CD1c-positive myeloid dendritic cell (primary cell): ENCODE measurements at regions not wholly inside any gene's neighbourhood (a gene's known extent, or its start where the extent isn't known, plus 50 kb on each side); places are given as distances from the start of the nearest gene placed in this dataset.
"Not testable (repeated sequence)": the region's sequence is repeated elsewhere in the genome, so short reads cannot be mapped to it uniquely, and the experiment has no call there.

Source experiments
- DNase-seq: peaks from one replicate; pipeline ENCODE4 v3.0.0-alpha.2; 2016; ENCODE audit errors: extremely low spot score

DNA sequence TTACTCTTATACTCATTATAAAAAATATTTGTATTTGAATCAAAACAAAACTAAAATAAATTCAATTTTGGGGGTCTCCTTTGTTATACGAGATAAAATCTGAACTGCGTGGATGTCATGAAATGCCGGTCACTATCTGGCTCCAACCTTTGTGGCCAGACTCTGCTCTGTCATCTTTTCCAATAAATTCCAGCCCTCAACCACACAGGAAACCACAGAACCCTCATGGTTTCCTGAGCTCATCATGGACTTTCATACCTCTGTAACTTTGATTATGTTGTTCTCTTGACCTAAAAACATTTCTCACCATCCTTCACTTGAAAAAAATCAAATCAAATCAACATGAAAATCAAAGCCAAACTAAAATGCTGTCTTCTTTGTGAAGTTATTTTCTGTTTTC is 724.7 kb downstream of the METTL4 start:
- DNase-seq, result no peak

DNA sequence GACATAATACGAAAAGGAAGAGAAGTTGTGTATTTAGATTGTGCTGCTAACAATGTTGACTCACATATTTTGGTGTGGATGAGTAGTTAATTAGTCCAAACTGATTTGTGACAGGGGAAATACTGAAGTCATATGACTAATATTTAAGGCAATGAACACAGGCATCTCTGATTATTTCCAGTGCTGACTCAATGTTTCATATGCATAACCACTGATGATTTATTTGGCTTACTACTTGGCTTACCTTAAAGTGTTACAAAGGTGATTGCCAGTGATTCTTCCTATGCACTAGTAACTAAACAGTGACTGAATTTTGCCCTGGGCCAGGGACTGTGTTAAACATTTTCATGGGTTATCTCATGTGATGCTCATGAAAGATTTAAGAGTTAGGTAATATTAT is 722.6 kb downstream of the METTL4 start:
- no peak for DNase-seq

DNA sequence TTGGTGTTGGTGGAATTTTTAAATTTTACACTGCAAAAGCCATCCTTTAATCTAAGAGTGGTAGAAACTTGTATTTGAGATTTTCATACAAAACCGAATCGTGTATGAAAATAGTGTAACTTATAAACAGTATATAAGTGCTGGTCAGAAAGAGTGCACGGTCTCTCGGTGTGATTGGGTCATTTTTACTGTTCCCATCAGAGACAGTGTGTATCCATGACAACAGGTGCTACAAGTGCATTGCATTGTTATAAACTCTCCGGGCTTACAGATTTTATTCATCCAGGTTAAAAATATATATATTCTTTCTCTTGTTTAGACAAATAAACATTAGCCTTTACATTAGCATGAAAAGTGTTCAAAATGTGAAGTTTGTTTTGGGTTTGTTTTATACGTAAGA is 721.9 kb downstream of the METTL4 start:
- no peak for DNase-seq

DNA sequence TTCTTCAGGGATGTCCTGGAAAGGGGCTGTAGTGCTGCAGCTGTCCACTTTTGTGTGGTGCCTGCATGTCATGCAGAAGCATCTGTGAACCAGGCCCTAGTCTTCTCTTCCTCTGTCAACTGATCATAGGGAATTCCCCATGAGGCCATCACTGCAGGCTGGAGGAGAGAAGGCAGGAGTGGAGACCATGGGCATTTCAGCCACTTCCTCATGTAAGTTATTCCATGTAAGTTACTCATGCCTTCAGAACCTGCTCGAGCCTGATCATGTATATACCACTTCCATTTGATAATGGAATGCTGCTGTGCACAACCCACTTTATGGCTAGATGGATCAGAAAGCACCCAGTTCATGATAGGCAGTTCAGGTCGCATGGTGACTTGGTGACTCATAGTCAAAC is 714.0 kb downstream of the METTL4 start:
- not testable (repeated sequence) for DNase-seq

- DNase-seq, result no peak
Observed at GRCh38 chr18:1861473-1861872, 709.8 kb downstream of the METTL4 start.

DNA sequence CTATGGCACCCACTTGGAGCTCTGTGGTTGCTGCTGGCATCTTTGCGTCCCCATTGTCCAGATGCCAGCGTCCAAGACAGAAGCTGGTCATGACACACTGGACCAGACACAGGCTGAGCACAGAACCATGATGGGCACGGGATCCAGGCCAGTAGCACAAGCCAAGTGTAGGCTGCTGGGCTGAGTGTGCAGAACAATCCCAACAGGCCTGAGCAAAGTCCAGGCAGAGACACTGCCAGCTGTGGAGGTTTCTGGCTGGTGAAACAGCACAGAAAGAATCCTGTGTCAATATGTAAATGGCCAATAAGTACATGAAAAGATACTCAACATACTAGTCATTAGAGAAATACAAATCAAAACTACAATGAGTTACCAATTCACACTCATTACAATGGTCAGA is 705.4 kb downstream of the METTL4 start:
- no peak for DNase-seq

- DNase-seq, result no peak
Observed at GRCh38 chr18:1872274-1872673, 699.0 kb downstream of the METTL4 start.

DNA sequence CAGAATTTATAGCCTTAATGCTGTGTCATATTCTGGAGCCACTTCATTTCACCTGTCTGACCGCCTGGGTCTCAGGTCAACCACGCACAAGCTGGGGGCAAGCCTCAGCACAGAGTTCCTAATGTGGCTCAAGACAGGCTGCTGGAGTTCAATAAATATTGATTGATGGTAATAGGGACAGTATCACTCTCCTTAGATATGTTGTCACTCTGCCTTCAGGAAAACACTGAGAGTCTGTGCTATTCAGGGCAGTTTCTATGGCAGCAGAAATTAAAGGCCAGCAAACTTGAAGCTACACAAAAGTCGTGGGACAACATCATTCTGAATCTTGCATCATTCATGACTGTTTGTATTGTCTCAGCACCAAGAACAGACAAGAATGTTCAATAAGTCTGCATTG is 696.1 kb downstream of the METTL4 start:
- DNase-seq, result no peak

DNA sequence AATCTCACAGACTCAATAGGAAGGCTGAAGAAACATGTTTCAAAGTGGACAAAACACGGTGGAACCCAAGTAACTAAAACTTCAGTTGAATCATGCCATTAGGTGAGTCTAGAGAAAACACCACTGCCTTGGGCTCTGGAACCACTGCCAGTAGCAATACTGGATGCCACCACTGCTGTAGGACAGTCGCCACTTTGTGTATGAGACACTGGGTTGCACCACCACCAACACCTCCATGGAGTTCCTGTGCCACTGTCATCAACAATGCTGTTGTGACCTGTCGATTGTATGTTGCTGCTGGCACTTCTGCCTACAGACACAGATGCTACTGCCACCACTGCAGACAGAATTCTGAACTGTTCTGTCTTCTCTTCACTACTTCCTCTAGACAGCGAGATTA is 686.7 kb downstream of the METTL4 start:
- no peak for DNase-seq

DNA sequence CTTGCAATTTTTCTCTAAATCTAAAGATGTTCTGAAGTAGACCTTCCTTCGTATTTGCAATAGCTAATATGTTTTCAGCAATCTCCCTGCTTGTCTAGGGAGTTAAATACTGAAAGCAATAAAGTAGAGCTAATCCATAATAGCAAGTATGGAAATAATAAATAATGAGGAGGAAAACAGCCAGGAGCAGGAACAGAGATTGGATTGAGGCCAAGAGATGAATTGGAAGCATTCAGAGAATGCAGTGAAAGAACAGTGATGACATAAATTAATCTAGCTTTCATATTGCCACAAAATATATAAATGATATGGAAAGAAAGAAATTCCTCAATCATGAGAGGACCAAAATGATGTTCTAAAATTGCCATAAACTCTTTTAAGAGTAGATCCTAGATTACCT is 679.7 kb downstream of the METTL4 start:
- DNase-seq, result no peak

DNA sequence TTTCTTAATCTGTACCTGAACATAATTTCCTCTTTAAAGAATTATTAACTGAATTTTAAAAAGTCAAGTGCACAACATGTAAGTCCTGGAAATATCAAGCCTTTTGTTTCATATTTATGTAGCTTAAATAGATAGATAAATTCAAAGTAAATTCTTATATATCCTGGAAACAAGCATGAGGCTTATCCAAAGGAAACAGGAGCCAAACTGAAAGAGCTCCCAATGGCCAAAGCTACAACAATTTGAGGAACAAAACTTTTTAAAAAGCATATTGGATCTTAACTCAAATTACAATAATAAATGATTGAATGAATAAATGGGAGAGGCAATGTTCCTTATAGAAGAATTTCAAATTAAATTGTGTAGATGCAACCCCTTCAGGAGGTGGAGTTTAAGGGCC is 679.1 kb downstream of the METTL4 start:
- DNase-seq, result no peak

DNA sequence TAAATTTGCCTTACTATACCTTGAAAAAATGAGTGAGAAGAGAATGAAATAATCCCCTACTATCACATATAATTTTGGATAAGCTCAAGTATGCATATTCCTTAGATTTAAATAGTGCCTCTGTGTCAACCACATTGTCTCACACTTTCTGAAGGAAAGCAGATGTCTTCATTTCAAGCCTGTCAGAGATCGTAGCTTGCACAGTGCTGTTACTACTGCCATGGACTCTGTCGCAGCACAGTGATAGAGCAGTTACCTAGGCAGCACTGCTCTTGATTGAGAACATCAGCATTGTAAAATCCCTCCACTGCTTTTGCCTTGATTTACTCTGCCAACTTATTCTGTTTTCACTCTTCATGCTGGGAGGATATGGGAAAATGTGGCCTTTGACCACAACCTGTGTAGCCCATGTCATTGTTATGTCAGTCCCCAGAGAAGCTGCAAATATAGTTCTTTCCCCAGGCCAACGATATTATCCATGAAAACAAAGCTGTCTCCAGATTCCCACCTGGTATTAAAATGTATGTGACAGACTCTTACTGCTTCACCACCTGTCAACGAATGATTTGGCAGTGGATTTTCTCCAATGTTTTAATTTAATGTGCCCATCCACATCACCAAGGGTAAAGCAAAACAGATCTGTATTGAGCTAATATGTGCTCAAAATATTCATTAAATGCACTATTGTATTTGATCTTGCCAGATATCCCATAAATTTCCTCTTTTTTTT is 675.7 kb downstream of the METTL4 start:
- no peak for DNase-seq

DNA sequence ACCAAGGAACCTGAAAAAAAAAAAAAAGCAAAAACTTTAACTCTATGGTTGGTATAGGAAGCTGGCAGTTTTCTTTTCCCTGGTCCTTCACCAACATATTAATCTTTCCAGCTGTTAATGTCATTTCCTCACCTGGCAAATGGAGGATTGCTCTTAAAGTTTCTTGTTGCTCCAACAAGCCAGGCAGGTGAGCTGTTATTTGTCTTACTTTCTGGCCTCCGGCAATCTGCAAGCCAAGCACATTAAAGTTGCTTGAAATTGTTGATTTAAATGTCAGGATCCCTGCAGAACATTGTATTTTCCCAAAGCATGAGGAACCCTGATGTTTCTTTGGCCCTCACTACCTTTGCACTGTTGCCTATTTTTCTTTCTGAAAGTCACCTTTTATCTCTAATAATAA is 664.9 kb downstream of the METTL4 start:
- DNase-seq, result no peak

- no peak for DNase-seq
Observed at GRCh38 chr18:1907470-1908206, 663.7 kb downstream of the METTL4 start.

GRCh38 chr18:1914489-1914888 is 656.8 kb downstream of the METTL4 start:
- no peak for DNase-seq

DNA sequence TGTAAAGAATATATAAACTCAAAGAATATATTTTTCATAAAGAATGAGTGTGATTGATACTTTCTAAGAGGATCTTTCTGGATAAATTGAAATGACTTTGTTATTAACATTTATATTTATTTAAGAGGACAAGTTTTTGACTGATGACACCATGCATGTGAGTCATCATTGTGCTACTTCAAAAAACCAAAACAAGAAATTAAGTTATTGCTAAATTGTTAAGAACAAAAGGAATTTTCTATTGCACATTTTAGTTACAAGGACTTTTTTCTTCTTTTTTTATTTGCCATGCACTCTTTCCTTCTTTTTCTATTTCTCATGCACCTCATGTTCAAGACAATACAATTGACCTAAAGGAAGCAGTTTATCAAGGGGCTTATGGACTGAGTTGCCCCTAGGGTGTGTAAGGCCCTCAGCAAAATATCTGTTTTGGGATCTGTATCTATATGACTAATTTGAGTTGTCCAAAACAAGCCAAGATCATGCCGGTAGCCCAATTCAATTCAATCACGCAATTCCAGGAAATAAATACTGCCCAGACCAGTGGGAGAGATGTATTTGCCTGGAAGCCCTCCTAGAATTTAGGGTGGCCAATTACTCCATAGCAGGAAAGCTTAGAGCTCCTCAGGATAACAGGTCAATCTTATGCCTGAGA is 654.3 kb downstream of the METTL4 start:
- DNase-seq, result no peak

DNA sequence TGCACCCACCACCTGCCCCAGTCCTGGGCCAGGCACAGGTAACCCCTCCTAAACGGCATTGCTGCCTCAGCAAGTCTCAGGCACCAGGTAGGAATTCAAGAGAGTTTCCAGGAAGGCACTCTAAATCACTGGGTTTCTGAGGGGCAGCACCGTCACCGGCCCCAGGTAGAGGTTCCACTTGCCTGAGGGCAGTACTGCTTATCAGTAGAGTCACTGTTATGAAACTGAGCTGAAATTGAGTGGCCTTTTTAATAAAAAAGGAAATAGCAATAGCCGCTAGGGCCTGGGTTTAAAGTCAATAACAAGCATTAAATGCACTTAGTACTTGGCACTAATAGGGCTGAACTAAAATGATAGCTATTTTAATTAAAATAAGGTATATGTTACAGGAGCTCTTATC is 653.7 kb downstream of the METTL4 start:
- no peak for DNase-seq

- DNase-seq, result no peak
Observed at GRCh38 chr18:1922066-1922465, 649.2 kb downstream of the METTL4 start.

GRCh38 chr18:1928711-1929110 is 642.6 kb downstream of the METTL4 start:
- DNase-seq, result no peak

- no peak for DNase-seq
Observed at GRCh38 chr18:1929720-1930119, 641.6 kb downstream of the METTL4 start.

DNA sequence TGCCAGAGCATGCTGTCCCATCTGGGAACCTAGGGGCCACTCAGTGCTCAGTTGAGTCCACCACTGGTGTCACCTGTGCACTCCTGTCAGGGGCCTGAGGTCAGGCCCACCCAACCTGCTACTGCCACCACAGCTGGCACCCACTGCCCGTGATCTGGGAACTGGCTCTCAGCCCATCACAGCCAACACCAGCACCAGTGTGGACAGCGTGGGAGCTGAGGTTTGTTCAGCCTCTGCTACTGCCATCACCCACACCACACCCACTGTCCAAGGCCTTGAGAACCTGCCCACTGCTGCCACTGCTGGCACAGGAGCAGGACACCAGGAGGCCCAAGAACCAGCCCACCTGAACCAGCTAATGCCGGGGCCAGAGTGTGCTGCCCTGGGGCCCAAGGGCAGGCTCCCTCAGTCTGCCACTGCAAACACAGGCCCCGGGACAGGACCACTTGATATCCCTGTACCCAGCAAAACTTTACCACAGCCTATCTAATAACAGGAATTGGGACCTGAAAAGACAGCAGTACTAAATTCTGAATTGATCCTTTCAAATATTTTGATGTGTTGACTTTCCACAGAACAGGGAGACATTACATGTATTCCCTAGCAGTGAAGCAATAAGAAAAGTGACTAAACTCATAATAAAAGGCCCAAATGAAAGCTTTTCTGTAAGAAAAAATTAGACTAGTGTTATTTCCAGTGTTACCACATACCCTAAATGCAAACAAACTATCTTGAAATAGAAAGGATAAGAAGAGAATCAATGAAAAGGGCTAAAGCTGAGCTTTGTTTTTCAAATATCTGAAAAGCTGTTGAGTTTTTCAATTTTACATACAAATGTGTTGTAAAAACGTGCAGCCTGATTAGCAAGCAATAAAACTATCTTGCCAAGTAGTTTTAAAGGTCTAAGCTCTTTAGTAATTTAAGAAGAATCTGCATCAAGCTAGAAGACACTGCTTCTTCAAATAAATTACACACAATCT is 640.7 kb downstream of the METTL4 start:
- DNase-seq, result no peak

- no peak for DNase-seq
Observed at GRCh38 chr18:1952486-1952885, 618.8 kb downstream of the METTL4 start.
